GM18508 (cell line): ENCODE measurements at regions not wholly inside any gene's neighbourhood (a gene's known extent, or its start where the extent isn't known, plus 50 kb on each side); places are given as distances from the start of the nearest gene placed in this dataset.
"Not testable (repeated sequence)": the region's sequence is repeated elsewhere in the genome, so short reads cannot be mapped to it uniquely, and the experiment has no call there.

Experiments
- ATAC-seq: cut with Tn5 transposase; IDR thresholded peaks from one replicate; pipeline ENCODE4 v1.9.1; 2021; ENCODE audit warnings: moderate number of reproducible peaks; ENCODE audit not compliant: insufficient read depth, unreplicated experiment

GRCh38 chr6:92962846-92963245, 456.5 kb downstream of the EPHA7 start:
- no peak for ATAC-seq

DNA sequence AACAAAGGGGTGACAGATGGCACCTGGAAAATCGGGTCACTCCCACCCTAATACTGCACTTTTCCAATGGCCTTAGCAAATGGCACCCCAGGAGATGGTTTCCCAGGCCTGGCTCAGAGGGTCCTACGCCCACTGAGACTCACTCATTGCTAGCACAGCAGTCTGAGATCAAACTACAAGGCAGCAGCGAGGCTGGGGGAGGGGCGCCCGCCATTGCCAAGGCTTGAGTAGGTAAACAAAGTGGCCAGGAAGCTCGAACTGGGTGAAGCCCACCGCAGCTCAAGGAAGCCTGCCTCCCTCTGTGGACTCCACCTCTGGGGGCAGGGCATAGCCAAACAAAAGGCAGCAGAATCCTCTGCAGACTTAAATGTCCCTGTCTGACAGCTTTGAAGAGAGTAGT, 467.2 kb downstream of the EPHA7 start:
- not testable (repeated sequence) for ATAC-seq

DNA sequence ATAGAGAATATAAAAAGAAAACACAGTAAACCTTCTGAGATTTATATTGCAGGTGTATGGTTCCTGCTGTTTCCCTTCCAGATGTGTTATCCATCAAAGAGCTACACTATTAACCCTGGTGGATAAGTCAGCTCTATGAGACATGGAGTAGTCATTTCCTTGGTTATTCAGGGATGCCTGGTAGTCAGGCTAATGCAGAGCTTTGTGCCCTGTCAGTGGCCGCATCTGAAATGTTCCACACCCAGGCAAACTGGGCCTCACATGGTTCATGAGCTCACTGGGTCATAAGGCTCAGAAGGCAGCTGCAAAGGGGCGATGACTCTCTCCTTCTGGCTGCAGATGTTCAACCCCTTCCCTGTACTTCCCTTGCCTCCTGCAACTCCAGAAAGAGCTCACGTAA, 473.6 kb downstream of the EPHA7 start:
- ATAC-seq, result no peak

- no peak for ATAC-seq
Observed at GRCh38 chr6:92944132-92944531, 475.2 kb downstream of the EPHA7 start.

- no peak for ATAC-seq
Observed at GRCh38 chr6:92942549-92942948, 476.8 kb downstream of the EPHA7 start.

- ATAC-seq, result no peak
Observed at GRCh38 chr6:92934625-92935024, 484.7 kb downstream of the EPHA7 start.

DNA sequence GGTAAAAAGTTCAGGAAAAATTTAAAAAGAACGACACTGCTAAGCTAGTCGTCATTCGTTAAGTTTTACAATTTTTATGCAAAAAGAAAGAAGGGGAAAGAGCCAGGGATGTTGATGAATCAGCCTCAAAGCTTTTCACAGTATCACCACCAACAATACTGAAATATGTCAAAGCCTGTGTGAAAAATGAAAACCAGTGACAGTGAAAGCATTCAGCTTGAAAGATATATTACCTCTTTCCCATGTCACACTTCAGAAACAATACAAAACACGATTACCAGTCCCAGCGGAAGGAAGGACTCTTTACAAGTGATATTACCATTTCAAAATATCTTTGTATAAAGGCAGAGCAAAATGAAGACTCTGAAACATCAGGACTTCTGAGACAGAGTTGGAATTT, 489.2 kb downstream of the EPHA7 start:
- no peak for ATAC-seq

GRCh38 chr6:92922216-92922806, 497.0 kb downstream of the EPHA7 start:
- ATAC-seq, result no peak

GRCh38 chr6:92915466-92915865, 503.9 kb downstream of the EPHA7 start:
- no peak for ATAC-seq

- ATAC-seq, result no peak
Observed at GRCh38 chr6:92911301-92911700, 508.1 kb downstream of the EPHA7 start.

- ATAC-seq, result no peak
Observed at GRCh38 chr6:92910646-92911045, 508.7 kb downstream of the EPHA7 start.

GRCh38 chr6:92906385-92906784, 513.0 kb downstream of the EPHA7 start:
- ATAC-seq, result no peak

DNA sequence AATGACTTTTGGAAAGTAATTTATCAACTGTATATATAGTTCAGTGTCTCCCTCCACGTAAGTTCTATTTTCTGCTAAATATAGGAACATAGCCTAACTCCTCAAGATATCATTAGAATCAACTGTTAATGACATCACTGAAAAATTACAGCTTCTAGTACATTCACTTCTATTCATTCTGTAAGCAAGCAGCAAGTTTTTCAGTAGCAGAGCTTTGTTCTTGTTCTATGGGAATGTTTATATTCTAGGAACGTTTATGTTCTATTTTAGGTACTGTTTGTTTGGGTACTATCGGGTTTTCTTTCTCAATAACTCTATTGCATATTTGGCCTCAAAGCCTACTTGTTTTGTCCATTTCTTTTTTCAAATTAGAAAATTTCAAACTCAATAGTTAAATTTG, 525.6 kb downstream of the EPHA7 start:
- no peak for ATAC-seq

DNA sequence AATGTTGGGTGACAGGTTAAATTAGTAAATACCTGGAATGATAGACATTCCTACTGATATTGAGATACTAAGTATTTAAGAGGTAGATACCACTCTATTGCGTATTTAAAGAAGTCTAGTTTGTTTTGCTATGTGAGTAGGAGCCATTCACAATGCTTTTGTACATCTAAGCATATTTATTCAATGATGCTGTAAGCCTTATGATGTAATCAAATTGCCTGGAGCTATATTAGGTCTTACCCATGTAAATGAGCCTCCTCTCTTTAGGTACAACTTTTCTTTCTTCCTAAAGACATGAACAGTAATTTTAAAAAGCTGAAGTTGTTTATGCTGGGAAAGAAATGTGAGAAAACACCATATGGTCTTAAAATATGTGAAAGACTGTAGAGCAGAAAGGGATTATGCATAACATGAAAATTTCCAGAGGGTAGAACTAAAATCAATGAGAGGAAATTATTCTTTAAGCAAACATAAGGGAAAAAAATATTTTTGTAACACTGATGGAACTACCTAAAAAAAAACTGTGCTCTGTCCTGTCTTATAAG, 526.7 kb downstream of the EPHA7 start:
- ATAC-seq, result no peak

DNA sequence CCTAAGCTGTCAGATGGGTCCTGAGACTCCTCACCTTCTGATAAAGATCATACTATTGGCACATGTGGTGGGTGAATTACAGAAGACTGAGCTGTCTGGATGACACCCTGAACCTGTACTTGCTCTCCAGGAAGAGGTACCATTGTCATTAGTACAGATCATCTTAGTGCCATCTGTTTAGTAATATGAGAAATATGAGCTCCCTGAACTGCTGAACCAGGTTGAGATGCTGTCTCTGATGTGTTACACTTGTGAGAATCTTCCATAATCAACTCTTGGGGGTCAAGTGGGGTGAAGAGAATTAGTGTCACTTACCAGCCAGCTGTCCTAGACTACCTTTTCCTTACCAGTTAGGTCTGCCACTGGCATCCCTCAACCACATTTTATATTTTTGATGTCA, 531.0 kb downstream of the EPHA7 start:
- ATAC-seq, result no peak

GRCh38 chr6:92887871-92888270, 531.5 kb downstream of the EPHA7 start:
- ATAC-seq, result no peak

- no peak for ATAC-seq
Observed at GRCh38 chr6:92879526-92879925, 539.8 kb downstream of the EPHA7 start.

DNA sequence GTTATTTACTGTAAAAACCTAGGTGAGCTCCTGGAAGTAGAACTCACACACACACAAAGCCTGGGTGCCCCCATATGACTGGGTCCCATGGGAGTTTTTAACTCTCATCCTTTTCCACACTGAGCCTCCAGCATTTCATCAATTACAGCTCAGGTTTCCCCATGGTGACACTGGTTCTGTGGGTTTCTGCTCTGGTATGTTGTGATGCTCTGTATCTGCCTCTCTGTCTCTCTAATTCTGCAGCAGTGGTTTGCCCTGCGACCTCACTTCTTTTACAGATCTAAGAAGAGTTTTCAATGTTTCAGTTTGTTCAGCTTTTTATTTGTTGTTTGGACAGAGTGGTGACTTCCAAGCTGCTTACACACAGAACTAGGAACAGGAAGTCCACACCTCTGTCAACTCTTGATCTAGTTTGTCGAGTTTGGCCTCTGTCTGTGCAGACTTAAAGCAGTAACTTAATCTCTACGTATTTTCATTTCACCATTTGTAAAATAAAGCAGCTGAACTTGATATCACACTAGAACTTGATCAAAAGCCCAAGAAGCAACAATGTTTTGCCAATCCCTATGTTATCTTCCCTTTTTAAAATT, 554.3 kb downstream of the EPHA7 start:
- ATAC-seq, result no peak

DNA sequence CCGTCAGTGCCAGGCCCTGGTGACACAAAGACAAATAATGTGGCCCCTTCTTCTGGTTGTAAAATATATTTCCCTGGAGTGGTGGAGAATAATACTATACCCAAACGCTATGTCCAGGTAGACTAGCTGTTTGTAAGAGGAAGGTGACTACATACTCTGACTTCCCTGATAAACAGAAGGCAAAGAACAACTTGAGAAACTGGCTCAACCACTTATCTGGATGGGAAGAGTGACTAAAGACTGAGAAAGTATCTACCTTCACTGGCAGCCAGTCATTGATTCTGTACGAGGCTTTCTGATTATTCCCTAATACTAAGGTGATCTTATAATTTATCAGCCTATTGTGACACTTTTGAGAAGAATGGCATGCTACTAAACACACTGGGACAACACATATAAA, 569.7 kb downstream of the EPHA7 start:
- no peak for ATAC-seq

GRCh38 chr6:92848901-92849300, 570.5 kb downstream of the EPHA7 start:
- ATAC-seq, result no peak

- no peak for ATAC-seq
Observed at GRCh38 chr6:92848459-92848858, 570.9 kb downstream of the EPHA7 start.

DNA sequence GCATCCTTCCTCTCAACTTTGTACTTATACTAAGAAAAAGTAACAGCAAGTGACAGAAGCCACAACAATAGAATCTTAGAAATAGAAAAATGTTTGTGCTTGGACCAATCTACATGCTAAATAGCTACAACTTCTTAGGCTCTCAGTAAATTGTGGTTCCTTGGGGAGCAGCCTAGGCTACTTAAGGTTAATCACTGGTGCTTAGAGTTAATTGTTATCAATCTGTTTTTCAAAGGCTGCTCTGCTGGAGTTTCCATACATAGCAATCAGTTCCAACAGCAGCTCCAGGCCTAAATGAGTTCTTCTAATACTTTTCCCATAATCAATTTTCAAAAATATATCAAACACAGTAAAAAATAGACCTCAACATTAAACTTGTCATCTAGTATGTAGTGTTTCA, 571.4 kb downstream of the EPHA7 start:
- ATAC-seq, result no peak
